A549 (cell line): ENCODE measurements at regions not wholly inside any gene's neighbourhood (a gene's known extent, or its start where the extent isn't known, plus 50 kb on each side); places are given as distances from the start of the nearest gene placed in this dataset.

Experiments
- CTCF ChIP-seq: fragments of >200 bp; sonication (Bioruptor Twin); formaldehyde crosslinking; IDR thresholded peaks from 3 replicates; pipeline ENCODE4 v1.5.1; 2016
- FOSB ChIP-seq: fragments of 250-450 bp; sonication (Bioruptor Pico); IDR thresholded peaks from 2 replicates; pipeline ENCODE4 v1.5.0; 2020; ENCODE audit warnings: mild to moderate bottlenecking, moderate library complexity
- JUN ChIP-seq, 2 experiments: fragments of >200 bp; sonication (Bioruptor Twin); formaldehyde crosslinking; IDR thresholded peaks; 2 replicates in 1 of 2; 3 replicates in 1 of 2; pipeline ENCODE4 v1.6.1; 2016 to 2017
- MAX ChIP-seq: IDR thresholded peaks from 2 replicates; pipeline ENCODE4 v1.6.1; 2012
- PBX3 ChIP-seq: IDR thresholded peaks from 2 replicates; pipeline ENCODE4 v1.6.1; 2012
- PHF8 ChIP-seq: fragments of 200-600 bp; sonication (generic); IDR thresholded peaks from 2 replicates; pipeline ENCODE4 v1.6.1; 2016; ENCODE audit warnings: low read depth, mild to moderate bottlenecking, antibody characterized with exemption, moderate library complexity, borderline replicate concordance
- POLR2A ChIP-seq: IDR thresholded peaks from 2 replicates; pipeline ENCODE4 v1.6.1; 2012; ENCODE audit warnings: mild to moderate bottlenecking, low read length

- TF ChIP-seq MAX (no peak), PBX3 (no peak), PHF8 (no peak), CTCF (no peak), FOSB (CRISPR knock-in tag) (no peak), POLR2A (no peak), JUN (IDR thresholded peaks at IDR 0.05) (no peak)
Measured at GRCh38 chr11:15707194-15707593, 592.5 kb downstream of the INSC start.
